ENCODE measurements at regions not wholly inside any gene's neighbourhood (a gene's known extent, or its start where the extent isn't known, plus 50 kb on each side); places are given as distances from the start of the nearest gene placed in this dataset.
A peak's percentile ranks its signal among the peaks of the same experiment; 100 is the strongest.

DNA sequence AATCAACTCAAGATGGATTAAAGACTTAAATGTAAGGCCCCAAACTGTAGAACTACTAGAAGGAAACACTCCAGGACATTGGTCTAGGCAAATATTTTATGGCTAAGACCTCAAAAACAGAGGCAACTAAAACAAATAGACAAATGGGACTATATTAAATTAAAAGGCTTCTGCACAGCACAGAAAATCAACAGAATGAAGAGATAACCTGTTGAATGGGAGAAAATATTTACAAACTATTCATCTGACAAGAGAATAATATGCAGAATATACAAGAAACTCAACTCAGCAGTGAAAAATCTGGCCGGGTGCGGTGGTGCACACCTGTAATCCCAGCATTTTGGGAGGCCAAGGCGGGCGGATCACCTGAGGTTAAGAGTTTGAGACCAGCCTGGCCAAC lies 84.1 kb upstream of the HNRNPU start:
- FAIRE-seq (no peak), DNase-seq (ENCODE audit: insufficient read length, low spot score) (no peak)
- no peak for TF ChIP-seq POU2F2 (IDR thresholded peaks at IDR 0.05; ENCODE audit: low read depth, low read length)
- no peak for TF ChIP-seq POLR2A (IDR thresholded peaks at IDR 0.05; ENCODE audit: low read depth, low read length)
- no peak for TF ChIP-seq SPI1 (IDR thresholded peaks at IDR 0.05; ENCODE audit: low read depth, low read length)
- no peak for TF ChIP-seq PAX5 (IDR thresholded peaks at IDR 0.05; ENCODE audit: insufficient read depth, low read length, severe bottlenecking)
- TF ChIP-seq POLR2AphosphoS5 (IDR thresholded peaks at IDR 0.05; ENCODE audit: low read depth, low read length): no peak
- no peak for TF ChIP-seq TAF1 (IDR thresholded peaks at IDR 0.05; ENCODE audit: low read depth, low read length)

DNA sequence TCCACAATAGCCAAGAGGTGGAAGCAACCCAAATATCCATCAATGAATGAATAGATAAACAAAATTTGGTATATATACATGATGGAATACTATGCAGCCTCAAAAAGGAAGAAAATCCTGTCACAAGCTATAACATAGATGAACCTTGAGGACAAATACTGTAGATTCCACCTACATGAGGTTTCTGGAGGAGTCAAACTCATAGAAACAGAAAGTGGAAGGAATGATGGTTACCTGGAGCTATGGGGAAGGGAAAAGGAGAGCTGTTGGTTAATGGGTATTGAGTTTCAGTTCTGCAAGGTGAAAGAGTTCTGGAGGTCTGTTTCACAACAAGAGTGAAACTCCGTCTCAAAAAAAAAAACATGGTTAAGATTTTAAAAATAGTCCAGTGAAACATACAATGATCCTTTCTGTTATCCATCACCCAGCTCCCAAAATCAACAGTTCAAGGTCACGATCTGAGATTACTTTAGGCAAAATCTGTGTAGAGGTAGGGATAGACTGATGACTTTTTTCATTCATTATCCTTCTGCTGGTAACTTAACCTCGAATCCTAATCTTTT lies 80.8 kb upstream of the HNRNPU start:
- DNase-seq (ENCODE audit: insufficient read length, low spot score) (no peak), FAIRE-seq (peak; percentile 79)
- TF ChIP-seq POLR2AphosphoS5 (IDR thresholded peaks at IDR 0.05; ENCODE audit: low read depth, low read length): no peak
- TF ChIP-seq TAF1 (IDR thresholded peaks at IDR 0.05; ENCODE audit: low read depth, low read length): no peak
- no peak for TF ChIP-seq POLR2A (IDR thresholded peaks at IDR 0.05; ENCODE audit: low read depth, low read length)
- no peak for TF ChIP-seq POU2F2 (IDR thresholded peaks at IDR 0.05; ENCODE audit: low read depth, low read length)
- no peak for TF ChIP-seq PAX5 (IDR thresholded peaks at IDR 0.05; ENCODE audit: insufficient read depth, low read length, severe bottlenecking)
- TF ChIP-seq SPI1 (IDR thresholded peaks at IDR 0.05; ENCODE audit: low read depth, low read length): peak; percentile 93

DNA sequence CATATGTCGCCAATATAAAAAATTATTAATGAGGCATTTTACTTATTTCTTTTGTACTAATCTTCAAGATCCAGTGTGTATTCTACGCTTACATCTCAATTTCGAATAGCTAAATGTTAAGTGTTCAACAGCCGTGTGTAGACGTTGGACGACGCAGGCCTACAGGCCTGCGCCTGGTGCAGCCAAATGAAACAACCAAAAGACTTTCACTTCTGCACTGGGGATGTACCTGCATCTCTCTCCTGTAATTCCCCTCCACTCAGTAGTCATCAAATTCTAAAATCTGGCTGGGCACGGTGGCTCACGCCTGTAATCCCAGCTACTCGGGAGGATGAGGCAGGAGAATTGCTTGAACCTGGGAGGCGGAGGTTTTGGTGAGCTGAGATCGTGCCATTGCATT lies 76.8 kb upstream of the HNRNPU start:
- TF ChIP-seq PAX5 (IDR thresholded peaks at IDR 0.05; ENCODE audit: insufficient read depth, low read length, severe bottlenecking) (peak; percentile 71), POU2F2 (IDR thresholded peaks at IDR 0.05; ENCODE audit: low read depth, low read length) (0 out of 2 replicates have a peak, but pooled peaks have one; percentile 11), TAF1 (IDR thresholded peaks at IDR 0.05; ENCODE audit: low read depth, low read length) (no peak), SPI1 (IDR thresholded peaks at IDR 0.05; ENCODE audit: low read depth, low read length) (peak; percentile 96), POLR2A (IDR thresholded peaks at IDR 0.05; ENCODE audit: low read depth, low read length) (no peak)
- FAIRE-seq (peak; percentile 80), DNase-seq (ENCODE audit: insufficient read length, low spot score) (no peak)

DNA sequence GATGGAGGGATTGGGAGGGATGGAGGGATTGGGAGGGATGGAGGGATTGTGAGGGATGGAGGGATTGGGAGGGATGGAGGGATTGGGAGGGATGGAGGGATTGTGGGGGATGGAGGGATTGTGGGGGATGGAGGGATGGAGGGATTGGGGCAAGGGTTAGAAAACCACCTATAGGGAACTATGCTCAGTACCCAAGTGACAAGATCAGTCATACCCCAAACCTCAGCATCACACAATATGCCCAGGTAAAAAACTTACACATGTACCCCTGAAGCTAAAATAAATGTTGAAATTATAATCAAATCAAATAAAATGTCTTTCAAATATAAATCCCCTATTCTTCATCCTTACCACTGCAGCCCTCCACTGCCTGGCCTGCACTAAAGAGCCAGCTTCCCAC lies 72.8 kb upstream of the HNRNPU start:
- no peak for DNase-seq (ENCODE audit: insufficient read length, low spot score)
- FAIRE-seq: no peak
- TF ChIP-seq TAF1 (IDR thresholded peaks at IDR 0.05; ENCODE audit: low read depth, low read length) (no peak), PAX5 (IDR thresholded peaks at IDR 0.05; ENCODE audit: insufficient read depth, low read length, severe bottlenecking) (no peak), SPI1 (IDR thresholded peaks at IDR 0.05; ENCODE audit: low read depth, low read length) (no peak), POU2F2 (IDR thresholded peaks at IDR 0.05; ENCODE audit: low read depth, low read length) (no peak), POLR2AphosphoS5 (IDR thresholded peaks at IDR 0.05; ENCODE audit: low read depth, low read length) (no peak), POLR2A (IDR thresholded peaks at IDR 0.05; ENCODE audit: low read depth, low read length) (no peak)

DNA sequence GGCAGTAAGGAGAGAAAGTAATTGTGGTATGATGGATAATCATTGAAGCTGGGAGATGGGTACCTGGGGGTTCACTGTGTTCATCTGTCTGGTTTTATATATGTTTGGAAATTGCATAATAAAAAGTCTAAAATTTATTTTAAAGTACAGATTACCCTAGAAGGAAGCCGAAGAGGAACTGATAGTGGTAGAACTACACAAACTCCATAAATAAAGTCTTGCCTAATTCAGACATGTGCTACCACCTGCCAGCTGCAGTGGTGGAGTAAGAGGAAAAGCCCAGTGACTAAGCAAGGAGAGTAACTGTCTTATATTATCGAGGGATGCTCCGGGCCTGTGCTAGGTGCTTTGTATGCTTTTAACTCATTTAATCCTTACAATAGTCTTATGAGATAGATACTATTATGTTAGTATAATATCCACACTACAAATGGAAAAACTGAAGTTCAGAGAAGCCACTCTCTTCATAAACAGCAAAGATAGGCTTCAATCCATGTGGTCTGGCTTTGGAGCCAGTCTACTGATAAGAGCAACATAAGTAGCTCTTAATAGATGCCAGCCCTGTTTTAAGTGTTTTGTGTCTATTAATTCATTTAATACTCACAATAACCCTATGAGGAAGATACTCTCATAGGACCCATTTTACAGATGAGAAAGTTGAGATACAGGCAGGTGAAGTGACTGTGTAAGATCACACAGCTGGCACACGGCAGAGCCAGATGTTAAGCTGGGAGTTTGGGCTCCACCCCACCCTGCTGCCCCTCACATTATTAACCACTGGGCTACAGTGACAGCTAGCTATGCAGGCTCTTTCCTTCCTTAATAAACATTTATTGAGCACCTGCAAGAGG lies 56.8 kb upstream of the HNRNPU start:
- TF ChIP-seq PAX5 (IDR thresholded peaks at IDR 0.05; ENCODE audit: insufficient read depth, low read length, severe bottlenecking): no peak
- peak; percentile 84 for TF ChIP-seq SPI1 (IDR thresholded peaks at IDR 0.05; ENCODE audit: low read depth, low read length)
- FAIRE-seq (peak; percentile 80), DNase-seq (ENCODE audit: insufficient read length, low spot score) (no peak)

DNA sequence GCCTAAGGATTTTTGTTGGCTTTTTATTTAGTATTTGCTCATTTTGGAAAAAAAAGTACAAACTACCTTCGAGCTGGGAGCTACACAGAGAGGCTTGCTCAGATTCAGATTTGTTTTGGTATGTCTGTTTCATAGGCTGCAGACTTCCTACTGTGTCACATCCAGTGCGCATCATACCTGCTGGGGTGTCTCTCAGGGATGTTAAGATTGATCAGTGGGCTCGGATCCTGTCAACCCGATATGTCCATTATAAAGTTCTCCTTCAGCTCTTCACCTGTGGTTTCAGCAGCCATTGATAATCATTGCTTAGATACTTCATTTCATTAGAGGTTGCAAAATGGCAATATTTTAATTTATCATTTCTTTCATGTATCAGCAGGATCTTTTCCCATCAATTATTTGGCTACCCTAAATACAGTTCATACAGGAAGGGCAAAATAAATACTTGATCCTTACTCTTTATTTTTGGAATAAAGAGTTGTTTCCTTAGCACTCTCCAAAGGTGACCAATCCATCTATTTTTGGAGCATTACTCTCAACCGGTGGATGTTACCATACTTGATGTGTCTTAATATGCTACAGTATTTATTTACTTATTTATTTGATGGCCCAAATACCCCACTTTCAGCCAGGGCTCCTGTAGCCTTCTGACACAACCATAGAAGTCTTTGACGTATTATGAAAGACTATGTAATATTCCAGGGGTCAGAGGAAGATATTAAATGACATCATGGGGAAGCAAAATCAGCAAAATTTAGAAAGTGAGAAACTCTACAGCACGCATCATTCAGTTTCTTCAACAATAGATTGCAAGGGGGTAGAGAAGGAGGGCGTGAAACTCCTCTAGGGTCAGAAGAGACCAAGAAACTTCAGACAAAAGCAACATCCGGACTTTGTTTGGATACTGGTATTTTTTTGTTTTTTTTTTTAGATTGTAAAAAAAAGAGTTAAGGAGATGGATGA lies 55.3 kb upstream of the HNRNPU start:
- DNase-seq (ENCODE audit: insufficient read length, low spot score) (no peak), FAIRE-seq (peak; percentile 33)
- TF ChIP-seq SPI1 (IDR thresholded peaks at IDR 0.05; ENCODE audit: low read depth, low read length) (no peak), POLR2AphosphoS5 (IDR thresholded peaks at IDR 0.05; ENCODE audit: low read depth, low read length) (no peak), PAX5 (IDR thresholded peaks at IDR 0.05; ENCODE audit: insufficient read depth, low read length, severe bottlenecking) (no peak), POU2F2 (IDR thresholded peaks at IDR 0.05; ENCODE audit: low read depth, low read length) (no peak), POLR2A (IDR thresholded peaks at IDR 0.05; ENCODE audit: low read depth, low read length) (no peak), TAF1 (IDR thresholded peaks at IDR 0.05; ENCODE audit: low read depth, low read length) (no peak)

DNA sequence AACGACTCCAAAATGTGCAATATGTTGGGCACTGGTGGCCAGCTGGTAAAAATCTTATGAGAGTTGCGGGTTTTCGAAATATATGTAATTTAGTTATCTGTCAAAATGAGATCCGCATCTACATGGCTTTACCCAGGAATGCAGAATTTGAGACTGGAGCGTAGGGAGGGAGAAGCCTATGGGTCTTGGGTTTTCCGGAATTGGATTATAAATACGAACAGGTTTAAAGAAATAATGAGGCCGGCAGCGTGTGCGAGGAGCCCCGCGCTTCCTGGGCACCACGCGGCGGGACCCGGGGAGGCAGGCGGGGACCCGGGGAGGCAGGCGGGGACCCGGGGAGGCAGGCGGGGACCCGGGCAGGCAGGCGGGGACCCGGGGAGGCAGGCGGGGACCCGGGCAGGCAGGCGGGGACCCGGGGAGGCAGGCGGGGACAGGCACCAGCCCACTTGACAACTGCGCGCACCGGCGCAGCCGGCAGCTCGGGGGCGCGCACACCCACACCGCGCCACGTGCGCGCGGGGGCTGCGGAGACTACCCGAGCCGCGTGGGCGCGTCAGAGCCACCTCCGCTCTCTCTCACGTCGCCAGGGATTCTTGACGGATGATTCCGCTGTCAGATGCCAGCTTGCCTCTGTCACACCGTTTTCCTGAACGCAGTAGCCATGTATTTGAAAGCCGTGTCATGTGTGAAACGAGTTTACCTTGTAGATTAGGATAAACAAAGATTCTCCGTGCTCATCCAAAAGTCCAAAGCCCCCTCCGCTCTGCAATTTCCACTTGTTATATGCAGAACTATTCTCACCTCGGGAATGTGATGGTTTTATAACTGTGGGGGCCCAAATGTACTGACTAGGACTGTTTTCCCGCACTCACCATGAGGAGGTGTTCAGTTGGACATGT lies 54.3 kb upstream of the HNRNPU start:
- FAIRE-seq (peak; percentile 96), DNase-seq (ENCODE audit: insufficient read length, low spot score) (peak; percentile 47)
- TF ChIP-seq PAX5 (IDR thresholded peaks at IDR 0.05; ENCODE audit: insufficient read depth, low read length, severe bottlenecking) (no peak), SPI1 (IDR thresholded peaks at IDR 0.05; ENCODE audit: low read depth, low read length) (no peak), POLR2A (IDR thresholded peaks at IDR 0.05; ENCODE audit: low read depth, low read length) (peak; percentile 47; the same call in 1 of the 2 replicates), TAF1 (IDR thresholded peaks at IDR 0.05; ENCODE audit: low read depth, low read length) (peak; percentile 35; the same call in 1 of the 2 replicates), POLR2AphosphoS5 (IDR thresholded peaks at IDR 0.05; ENCODE audit: low read depth, low read length) (peak; percentile 68; the same call in 1 of the 2 replicates), POU2F2 (IDR thresholded peaks at IDR 0.05; ENCODE audit: low read depth, low read length) (0 out of 2 replicates have a peak, but pooled peaks have one; percentile 8)

DNA sequence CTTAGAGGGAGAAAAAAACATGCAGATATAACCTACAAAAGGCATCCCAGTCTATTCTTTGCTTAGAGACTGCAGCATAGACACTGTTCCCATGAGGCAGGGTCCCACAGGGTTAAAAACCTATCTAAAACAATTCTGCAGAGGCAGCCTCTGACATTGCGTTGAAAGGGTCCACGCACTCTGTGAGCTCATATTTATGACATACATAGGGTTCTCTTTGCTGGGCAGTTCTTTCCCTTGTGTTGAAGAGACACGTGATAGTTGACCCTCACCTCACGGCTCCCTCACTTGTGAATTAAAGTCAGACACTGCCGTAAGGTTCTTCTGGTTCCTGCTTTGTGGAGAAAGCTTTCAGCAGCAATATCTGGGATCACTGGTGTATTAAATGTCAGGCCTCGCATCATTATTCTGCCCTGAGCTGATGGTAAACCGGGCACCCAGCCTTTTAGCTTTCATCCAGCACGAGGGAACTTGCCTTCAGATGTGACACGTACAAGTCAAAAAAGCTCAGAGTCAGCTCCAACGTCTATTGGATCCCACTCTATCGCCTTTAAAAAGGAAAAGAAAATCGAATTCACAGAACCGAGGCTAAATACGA lies 52.8 kb upstream of the HNRNPU start:
- TF ChIP-seq POLR2AphosphoS5 (IDR thresholded peaks at IDR 0.05; ENCODE audit: low read depth, low read length) (no peak), PAX5 (IDR thresholded peaks at IDR 0.05; ENCODE audit: insufficient read depth, low read length, severe bottlenecking) (no peak), SPI1 (IDR thresholded peaks at IDR 0.05; ENCODE audit: low read depth, low read length) (no peak), POU2F2 (IDR thresholded peaks at IDR 0.05; ENCODE audit: low read depth, low read length) (no peak), POLR2A (IDR thresholded peaks at IDR 0.05; ENCODE audit: low read depth, low read length) (no peak), TAF1 (IDR thresholded peaks at IDR 0.05; ENCODE audit: low read depth, low read length) (no peak)
- DNase-seq (ENCODE audit: insufficient read length, low spot score): no peak
- no peak for FAIRE-seq
